A549 (cell line): ENCODE measurements at regions not wholly inside any gene's neighbourhood (a gene's known extent, or its start where the extent isn't known, plus 50 kb on each side); places are given as distances from the start of the nearest gene placed in this dataset.

Experiments used
- ATAC-seq, 2 experiments: fragments of 200-7000 bp in 1 of 2; fragments of >200 bp in 1 of 2; cut with Nextera tagmentation in 1 of 2; cut with Tn5 transposase in 1 of 2; 3 replicates each; pipeline versions ENCODE4 v1.8.0 to v1.9.1; 2018 to 2020; ENCODE audit warnings: mild to moderate bottlenecking in 1 of 2, moderate library complexity in 1 of 2
- CTCF ChIA-PET: fragments of 300-600 bp; sonication (Branson Sonifier 250); formaldehyde crosslinking; extraction: SDS; loops from one replicate; lab custom pipeline; 2021; ENCODE audit warnings: antibody characterized with exemption, inconsistent platforms; lab: Yijun Ruan, JAX
- POLR2A ChIA-PET: fragments of 350-600 bp; formaldehyde crosslinking; extraction: SDS; loops from one replicate; lab custom pipeline; 2021; ENCODE audit warnings: antibody characterized with exemption, inconsistent platforms; lab: Yijun Ruan, JAX
- DNase-seq, 2 experiments: peaks; one replicate each; pipeline versions ENCODE4 v3.0.0 to v3.0.0-alpha.2; 2011 to 2016; ENCODE audit warnings: low read depth in 1 of 2, low spot score in 1 of 2
- FAIRE-seq: peaks from 2 replicates; lab custom pipeline; 2011; peaks lifted over from hg19 to GRCh38; lab: Jason Lieb, UNC
- H3K27ac ChIP-seq, 2 experiments: fragments of >200 bp; sonication (Bioruptor Twin); formaldehyde crosslinking; 3 replicates each; pipeline ENCODE4 v1.5.1; 2016 to 2017
- H3K4me1 ChIP-seq: fragments of >200 bp; sonication (Bioruptor Twin); formaldehyde crosslinking; 3 replicates; pipeline ENCODE4 v1.6.1; 2016
- H3K4me2 ChIP-seq: fragments of >200 bp; sonication (Bioruptor Twin); formaldehyde crosslinking; 3 replicates; pipeline ENCODE4 v1.6.1; 2016
- H3K4me3 ChIP-seq: fragments of >200 bp; sonication (Bioruptor Twin); formaldehyde crosslinking; 3 replicates; pipeline ENCODE4 v1.5.1; 2016
- H3K9me3 ChIP-seq: fragments of >200 bp; sonication (Bioruptor Twin); formaldehyde crosslinking; 3 replicates; pipeline ENCODE4 v1.6.1; 2016
- CBX2 ChIP-seq: fragments of 200-600 bp; sonication (generic); IDR thresholded peaks from 2 replicates; pipeline ENCODE4 v1.6.1; 2016; ENCODE audit warnings: low read depth, mild to moderate bottlenecking, borderline replicate concordance
- CBX8 ChIP-seq: fragments of 200-600 bp; sonication (generic); IDR thresholded peaks from 2 replicates; pipeline ENCODE4 v1.6.1; 2016
- CHD4 ChIP-seq: fragments of 200-600 bp; sonication (generic); IDR thresholded peaks from 2 replicates; pipeline ENCODE4 v1.6.1; 2016; ENCODE audit warnings: antibody characterized with exemption, mild to moderate bottlenecking, borderline replicate concordance
- EHMT2 ChIP-seq: fragments of 200-600 bp; sonication (generic); IDR thresholded peaks from 2 replicates; pipeline ENCODE4 v1.6.1; 2016; ENCODE audit warnings: antibody characterized with exemption, low read depth, mild to moderate bottlenecking, moderate library complexity
- ELK1 ChIP-seq: fragments of 150-350 bp; IDR thresholded peaks from 2 replicates; pipeline ENCODE4 v1.6.1; 2014; ENCODE audit warnings: low read depth, mild to moderate bottlenecking, low read length
- ESRRA ChIP-seq: fragments of 150-350 bp; IDR thresholded peaks from 2 replicates; pipeline ENCODE4 v1.6.1; 2014; ENCODE audit warnings: mild to moderate bottlenecking, low read length, borderline replicate concordance
- FOSB ChIP-seq: fragments of 250-450 bp; sonication (Bioruptor Pico); IDR thresholded peaks from 2 replicates; pipeline ENCODE4 v1.5.0; 2020; ENCODE audit warnings: mild to moderate bottlenecking, moderate library complexity
- GATA3 ChIP-seq: IDR thresholded peaks from 2 replicates; pipeline ENCODE4 v1.6.1; 2012; ENCODE audit warnings: borderline replicate concordance
- HEYL ChIP-seq: fragments of 250-450 bp; sonication (Bioruptor Pico); IDR thresholded peaks from 2 replicates; pipeline ENCODE4 v1.8.0; 2021; ENCODE audit warnings: mild to moderate bottlenecking, moderate library complexity
- HOXB13 ChIP-seq: fragments of 250-450 bp; sonication (Bioruptor Pico); IDR thresholded peaks from 2 replicates; pipeline ENCODE4 v1.5.0; 2020; ENCODE audit warnings: low read depth, mild to moderate bottlenecking, moderate library complexity
- JUN ChIP-seq, 2 experiments: fragments of >200 bp; sonication (Bioruptor Twin); formaldehyde crosslinking; IDR thresholded peaks; 2 replicates in 1 of 2; 3 replicates in 1 of 2; pipeline ENCODE4 v1.6.1; 2016 to 2017
- MAZ ChIP-seq: fragments of 150-350 bp; IDR thresholded peaks from 2 replicates; pipeline ENCODE4 v1.6.1; 2014; ENCODE audit warnings: antibody characterized with exemption, low read depth, low read length, borderline replicate concordance
- MYC ChIP-seq: IDR thresholded peaks from 2 replicates; pipeline ENCODE4 v1.6.1; 2012; ENCODE audit warnings: mild to moderate bottlenecking, inconsistent platforms, low read length, improper control_type of control experiment, borderline replicate concordance
- NPAS2 ChIP-seq: fragments of 250-450 bp; sonication (Bioruptor Pico); IDR thresholded peaks from 2 replicates; pipeline ENCODE4 v1.8.0; 2022; ENCODE audit warnings: mild to moderate bottlenecking, moderate library complexity, borderline replicate concordance
- PBX3 ChIP-seq: IDR thresholded peaks from 2 replicates; pipeline ENCODE4 v1.6.1; 2012
- PHF8 ChIP-seq: fragments of 200-600 bp; sonication (generic); IDR thresholded peaks from 2 replicates; pipeline ENCODE4 v1.6.1; 2016; ENCODE audit warnings: low read depth, mild to moderate bottlenecking, antibody characterized with exemption, moderate library complexity, borderline replicate concordance
- POLR2AphosphoS2 ChIP-seq: conservative IDR thresholded peaks from 2 replicates; pipeline ENCODE4 v1.6.1; 2012; ENCODE audit warnings: low read length, improper control_type of control experiment, inconsistent platforms
- RARB ChIP-seq: fragments of 250-450 bp; sonication (Bioruptor Pico); IDR thresholded peaks from 2 replicates; pipeline ENCODE4 v1.8.0; 2021; ENCODE audit warnings: mild to moderate bottlenecking, moderate library complexity
- SMC3 ChIP-seq: fragments of >200 bp; sonication (Bioruptor Twin); formaldehyde crosslinking; IDR thresholded peaks from 3 replicates; pipeline ENCODE4 v1.6.1; 2018; ENCODE audit warnings: inconsistent platforms
- ZNF302 ChIP-seq: fragments of 250-450 bp; sonication (Bioruptor Pico); IDR thresholded peaks from 2 replicates; pipeline ENCODE4 v1.9.0; 2021; ENCODE audit warnings: inconsistent platforms, mild to moderate bottlenecking, moderate library complexity
- WGBS: methylation state at CpG from one replicate; pipeline ENCODE4 v1.1.6; 2017; ENCODE audit errors: missing lambda C conversion rate; 5-methylcytosine and 5-hydroxymethylcytosine counted together
- TF ChIP-seq, protein P1 (sequence below): fragments of 250-450 bp; sonication (Bioruptor Pico); IDR thresholded peaks from 2 replicates; pipeline ENCODE4 v1.5.0; 2021; ENCODE audit warnings: mild to moderate bottlenecking, moderate library complexity, borderline replicate concordance
- TF ChIP-seq, protein P2 (sequence below): IDR thresholded peaks from 2 replicates; pipeline ENCODE4 v1.6.1; 2012
- TF ChIP-seq, protein P3 (sequence below): fragments of >200 bp; sonication (Bioruptor Twin); formaldehyde crosslinking; IDR thresholded peaks from 2 replicates; pipeline ENCODE4 v1.6.1; 2016
- TF ChIP-seq, protein P4 (sequence below): fragments of >200 bp; sonication (Bioruptor Twin); formaldehyde crosslinking; IDR thresholded peaks from 3 replicates; pipeline ENCODE4 v1.5.1; 2016

DNA sequence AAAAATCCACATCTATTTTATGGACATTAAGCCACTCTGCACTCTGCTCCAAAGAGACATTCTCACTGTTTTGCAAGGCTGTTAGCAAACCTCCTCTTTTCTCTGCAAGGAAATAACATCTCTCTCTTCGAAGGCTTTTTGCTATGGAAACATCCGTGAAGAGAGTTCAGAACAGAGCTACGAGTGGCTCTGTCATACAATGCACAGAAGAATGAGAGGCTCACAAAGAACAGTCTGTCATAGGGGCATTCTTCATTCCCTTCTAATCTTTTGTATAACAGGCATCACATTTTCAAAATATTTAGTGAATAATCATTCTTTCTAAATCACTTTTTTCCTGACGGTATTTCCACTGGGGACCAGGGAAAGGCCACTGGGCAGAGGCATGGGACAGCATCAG lies 346.1 kb downstream of the IRS2 start (continued):
- no peak for TF ChIP-seq RARB (CRISPR knock-in tag)
- no peak for TF ChIP-seq PBX3
- TF ChIP-seq, protein P1, sequence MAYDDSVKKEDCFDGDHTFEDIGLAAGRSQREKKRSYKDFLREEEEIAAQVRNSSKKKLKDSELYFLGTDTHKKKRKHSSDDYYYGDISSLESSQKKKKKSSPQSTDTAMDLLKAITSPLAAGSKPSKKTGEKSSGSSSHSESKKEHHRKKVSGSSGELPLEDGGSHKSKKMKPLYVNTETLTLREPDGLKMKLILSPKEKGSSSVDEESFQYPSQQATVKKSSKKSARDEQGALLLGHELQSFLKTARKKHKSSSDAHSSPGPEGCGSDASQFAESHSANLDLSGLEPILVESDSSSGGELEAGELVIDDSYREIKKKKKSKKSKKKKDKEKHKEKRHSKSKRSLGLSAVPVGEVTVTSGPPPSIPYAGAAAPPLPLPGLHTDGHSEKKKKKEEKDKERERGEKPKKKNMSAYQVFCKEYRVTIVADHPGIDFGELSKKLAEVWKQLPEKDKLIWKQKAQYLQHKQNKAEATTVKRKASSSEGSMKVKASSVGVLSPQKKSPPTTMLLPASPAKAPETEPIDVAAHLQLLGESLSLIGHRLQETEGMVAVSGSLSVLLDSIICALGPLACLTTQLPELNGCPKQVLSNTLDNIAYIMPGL = no peak
- TF ChIP-seq HEYL (CRISPR knock-in tag) = no peak
- no peak for TF ChIP-seq ELK1
- no peak for TF ChIP-seq GATA3
- no peak for TF ChIP-seq JUN (IDR thresholded peaks at IDR 0.05)

DNA sequence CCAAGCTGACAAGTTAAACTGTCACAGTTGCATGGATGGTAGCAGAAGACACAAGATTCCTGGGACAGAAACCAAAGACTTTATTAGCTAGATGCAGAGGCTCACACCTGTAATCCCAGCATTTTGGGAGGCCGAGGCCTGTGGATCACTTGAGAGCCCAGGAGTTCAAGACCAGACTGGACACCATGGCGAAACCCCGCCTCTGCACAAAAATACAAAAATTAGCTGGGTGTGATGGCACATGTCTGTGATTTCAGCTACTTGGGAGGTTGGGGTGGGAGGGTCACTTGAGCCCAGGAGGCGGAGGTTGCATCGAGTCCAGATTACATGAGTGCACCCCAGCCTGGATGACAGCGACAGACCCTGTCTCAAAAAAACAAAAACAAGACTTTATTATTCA lies 346.6 kb downstream of the IRS2 start:
- DNase-seq (no peak), ATAC-seq (no peak), FAIRE-seq (no peak)
- Histone ChIP-seq H3K4me2 (no peak overlapping the region), H3K27ac (no peak overlapping the region), H3K9me3 (no peaks in the 10 kb centered on the region), H3K4me3 (no peak overlapping the region), H3K4me1 (no peaks in the 10 kb centered on the region)
- POLR2A ChIA-PET = no interaction called here
- WGBS = 100% methylated on average over 5 of the region's 6 CpGs
- CTCF ChIA-PET = no interaction called here
- TF ChIP-seq EHMT2 (no peak), ESRRA (no peak), CHD4 (no peak), PBX3 (no peak), PHF8 (no peak), ZNF302 (CRISPR knock-in tag) (no peak)
- TF ChIP-seq, protein P2, sequence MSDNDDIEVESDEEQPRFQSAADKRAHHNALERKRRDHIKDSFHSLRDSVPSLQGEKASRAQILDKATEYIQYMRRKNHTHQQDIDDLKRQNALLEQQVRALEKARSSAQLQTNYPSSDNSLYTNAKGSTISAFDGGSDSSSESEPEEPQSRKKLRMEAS = no peak

DNA sequence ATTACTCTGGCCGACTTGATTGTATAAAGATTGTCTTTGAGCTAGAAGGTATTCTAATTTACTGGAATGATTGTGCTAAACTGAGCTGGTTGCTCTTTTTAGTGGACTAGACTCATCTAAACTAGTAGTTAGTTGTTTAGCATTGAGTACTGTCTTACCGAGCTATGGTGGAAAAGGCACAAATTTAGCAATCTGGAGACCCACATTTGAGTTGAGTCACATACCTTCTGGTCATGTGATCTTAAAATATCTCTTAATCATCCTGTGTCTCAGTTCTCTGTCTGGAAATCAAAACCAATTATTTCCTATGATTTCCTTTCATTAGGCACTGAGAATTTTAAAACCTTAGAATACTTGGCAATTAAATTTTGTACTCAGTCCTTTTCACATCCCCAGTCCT lies 349.5 kb downstream of the IRS2 start:
- H3K27ac ChIP-seq = no peak overlapping the region
- H3K9me3 ChIP-seq = peaks cover 8% of the 10 kb centered on the region; the same call in 2 of the 3 replicates
- WGBS = 65% methylated on average over 2 of the region's 2 CpGs
- H3K4me3 ChIP-seq = no peak overlapping the region
- DNase-seq = no peak
- no peak for ATAC-seq
- ChIA-PET CTCF (no interaction called here), POLR2A (no interaction called here)
- H3K4me2 ChIP-seq = no peak overlapping the region
- no peaks in the 10 kb centered on the region for H3K4me1 ChIP-seq
- FAIRE-seq = no peak
- TF ChIP-seq MYC = no peak
- no peak for TF ChIP-seq ZNF302 (CRISPR knock-in tag)
- TF ChIP-seq SMC3 = no peak
- no peak for TF ChIP-seq POLR2AphosphoS2
- TF ChIP-seq CHD4 = no peak
- no peak for TF ChIP-seq JUN (IDR thresholded peaks at IDR 0.05)
- TF ChIP-seq CBX8 = no peak
- TF ChIP-seq, protein P3, sequence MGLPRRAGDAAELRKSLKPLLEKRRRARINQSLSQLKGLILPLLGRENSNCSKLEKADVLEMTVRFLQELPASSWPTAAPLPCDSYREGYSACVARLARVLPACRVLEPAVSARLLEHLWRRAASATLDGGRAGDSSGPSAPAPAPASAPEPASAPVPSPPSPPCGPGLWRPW = no peak
- TF ChIP-seq PBX3 = no peak
- no peak for TF ChIP-seq PHF8
- TF ChIP-seq MAZ = no peak
- no peak for TF ChIP-seq FOSB
- no peak for TF ChIP-seq NPAS2
- no peak for TF ChIP-seq HOXB13 (CRISPR knock-in tag)
- no peak for TF ChIP-seq CBX2
- TF ChIP-seq, protein P4, sequence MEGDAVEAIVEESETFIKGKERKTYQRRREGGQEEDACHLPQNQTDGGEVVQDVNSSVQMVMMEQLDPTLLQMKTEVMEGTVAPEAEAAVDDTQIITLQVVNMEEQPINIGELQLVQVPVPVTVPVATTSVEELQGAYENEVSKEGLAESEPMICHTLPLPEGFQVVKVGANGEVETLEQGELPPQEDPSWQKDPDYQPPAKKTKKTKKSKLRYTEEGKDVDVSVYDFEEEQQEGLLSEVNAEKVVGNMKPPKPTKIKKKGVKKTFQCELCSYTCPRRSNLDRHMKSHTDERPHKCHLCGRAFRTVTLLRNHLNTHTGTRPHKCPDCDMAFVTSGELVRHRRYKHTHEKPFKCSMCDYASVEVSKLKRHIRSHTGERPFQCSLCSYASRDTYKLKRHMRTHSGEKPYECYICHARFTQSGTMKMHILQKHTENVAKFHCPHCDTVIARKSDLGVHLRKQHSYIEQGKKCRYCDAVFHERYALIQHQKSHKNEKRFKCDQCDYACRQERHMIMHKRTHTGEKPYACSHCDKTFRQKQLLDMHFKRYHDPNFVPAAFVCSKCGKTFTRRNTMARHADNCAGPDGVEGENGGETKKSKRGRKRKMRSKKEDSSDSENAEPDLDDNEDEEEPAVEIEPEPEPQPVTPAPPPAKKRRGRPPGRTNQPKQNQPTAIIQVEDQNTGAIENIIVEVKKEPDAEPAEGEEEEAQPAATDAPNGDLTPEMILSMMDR = no peak
- no peak for TF ChIP-seq HEYL (CRISPR knock-in tag)
